GM20000 (cell line): ENCODE measurements at regions not wholly inside any gene's neighbourhood (a gene's known extent, or its start where the extent isn't known, plus 50 kb on each side); places are given as distances from the start of the nearest gene placed in this dataset.

Source experiments
- DNase-seq: peaks from one replicate; pipeline ENCODE4 v3.0.0; 2012; ENCODE audit warnings: low spot score
- TF ChIP-seq, protein P1 (sequence below): IDR thresholded peaks from 2 replicates; pipeline ENCODE4 v1.5.1; 2012; ENCODE audit warnings: mild to moderate bottlenecking, control low read depth; ENCODE audit errors: extremely low read depth, missing control alignments

DNA sequence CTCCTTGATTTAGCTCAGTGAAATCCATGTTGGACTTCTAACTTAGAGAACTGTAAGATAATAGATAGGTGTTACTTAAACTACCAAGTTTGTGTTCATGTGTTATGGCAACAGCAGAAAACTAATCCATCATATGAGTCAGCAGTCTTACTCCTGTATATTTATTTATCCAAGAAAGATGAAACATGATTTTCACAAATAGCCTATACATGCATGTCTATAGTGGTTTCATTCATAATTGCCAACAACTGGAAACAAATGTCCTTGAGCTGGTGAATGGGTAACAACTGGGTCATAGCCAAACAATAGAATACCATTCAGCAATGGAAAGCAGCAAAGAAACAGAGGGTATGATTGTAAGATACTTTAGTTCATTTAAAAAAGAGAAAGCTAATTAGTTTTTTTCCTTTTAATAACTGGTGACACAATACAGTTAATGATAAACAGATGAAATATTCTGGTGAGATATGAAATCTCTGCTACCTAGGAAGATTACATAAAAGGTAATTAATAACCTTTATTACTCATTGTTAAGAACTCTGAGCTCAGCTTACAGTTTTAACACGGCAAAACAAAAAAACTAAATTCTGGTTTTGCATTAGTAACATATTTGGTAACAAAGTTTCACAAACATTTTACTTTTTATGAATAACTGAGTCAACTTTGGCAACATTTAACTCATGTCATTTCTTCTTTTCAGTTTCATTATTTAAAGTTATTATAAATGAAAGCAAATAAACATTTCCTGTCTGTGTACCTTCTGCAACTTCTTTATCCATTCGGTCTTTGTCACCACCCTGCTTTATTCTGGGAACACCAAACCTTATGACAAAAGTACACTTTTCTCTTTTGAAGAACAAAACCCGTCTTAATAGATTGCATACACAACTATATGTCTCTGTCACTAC, 181.3 kb downstream of the LIG4 start:
- TF ChIP-seq, protein P1, sequence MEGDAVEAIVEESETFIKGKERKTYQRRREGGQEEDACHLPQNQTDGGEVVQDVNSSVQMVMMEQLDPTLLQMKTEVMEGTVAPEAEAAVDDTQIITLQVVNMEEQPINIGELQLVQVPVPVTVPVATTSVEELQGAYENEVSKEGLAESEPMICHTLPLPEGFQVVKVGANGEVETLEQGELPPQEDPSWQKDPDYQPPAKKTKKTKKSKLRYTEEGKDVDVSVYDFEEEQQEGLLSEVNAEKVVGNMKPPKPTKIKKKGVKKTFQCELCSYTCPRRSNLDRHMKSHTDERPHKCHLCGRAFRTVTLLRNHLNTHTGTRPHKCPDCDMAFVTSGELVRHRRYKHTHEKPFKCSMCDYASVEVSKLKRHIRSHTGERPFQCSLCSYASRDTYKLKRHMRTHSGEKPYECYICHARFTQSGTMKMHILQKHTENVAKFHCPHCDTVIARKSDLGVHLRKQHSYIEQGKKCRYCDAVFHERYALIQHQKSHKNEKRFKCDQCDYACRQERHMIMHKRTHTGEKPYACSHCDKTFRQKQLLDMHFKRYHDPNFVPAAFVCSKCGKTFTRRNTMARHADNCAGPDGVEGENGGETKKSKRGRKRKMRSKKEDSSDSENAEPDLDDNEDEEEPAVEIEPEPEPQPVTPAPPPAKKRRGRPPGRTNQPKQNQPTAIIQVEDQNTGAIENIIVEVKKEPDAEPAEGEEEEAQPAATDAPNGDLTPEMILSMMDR, result no peak
- DNase-seq, result no peak

DNA sequence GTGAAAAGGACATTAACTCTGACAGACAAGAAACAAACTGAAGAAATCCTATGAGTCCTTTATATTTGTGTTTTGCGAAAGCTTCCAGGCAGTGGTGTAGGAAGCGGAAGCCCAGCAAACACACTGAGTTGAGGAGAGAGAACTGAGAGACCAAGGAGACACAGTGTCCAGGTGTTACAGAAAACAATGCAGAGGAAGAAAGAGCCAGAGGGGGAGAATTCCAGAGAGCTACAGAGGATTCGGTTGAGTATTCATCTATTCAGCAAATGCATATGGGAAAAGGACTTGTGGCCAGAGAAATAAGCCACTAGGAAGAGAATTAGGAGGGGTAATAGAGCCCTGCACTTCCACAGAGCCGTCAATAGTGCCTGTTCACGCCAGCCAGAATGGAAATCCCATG, 183.5 kb downstream of the LIG4 start:
- TF ChIP-seq, protein P1, result no peak
- no peak for DNase-seq

DNA sequence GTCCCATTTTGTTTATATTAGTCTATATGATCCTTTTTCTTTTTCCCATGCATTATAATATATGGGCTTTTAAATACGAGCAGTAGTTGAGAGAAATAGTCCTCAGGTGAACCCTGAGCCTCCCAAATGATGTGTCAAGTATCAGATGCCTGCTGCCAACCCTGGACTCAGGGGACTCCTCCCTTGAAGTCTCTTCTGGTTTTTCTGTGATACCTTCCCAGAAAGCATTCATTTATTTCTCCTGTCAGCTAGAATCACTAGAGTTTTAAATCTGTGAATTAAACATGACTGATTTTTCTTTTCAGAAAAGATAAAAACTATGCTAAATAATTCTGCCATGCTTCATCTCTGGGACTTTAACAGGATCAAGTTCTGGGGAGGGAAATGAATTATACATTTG, 184.6 kb downstream of the LIG4 start:
- no peak for DNase-seq
- TF ChIP-seq, protein P1, result no peak

DNA sequence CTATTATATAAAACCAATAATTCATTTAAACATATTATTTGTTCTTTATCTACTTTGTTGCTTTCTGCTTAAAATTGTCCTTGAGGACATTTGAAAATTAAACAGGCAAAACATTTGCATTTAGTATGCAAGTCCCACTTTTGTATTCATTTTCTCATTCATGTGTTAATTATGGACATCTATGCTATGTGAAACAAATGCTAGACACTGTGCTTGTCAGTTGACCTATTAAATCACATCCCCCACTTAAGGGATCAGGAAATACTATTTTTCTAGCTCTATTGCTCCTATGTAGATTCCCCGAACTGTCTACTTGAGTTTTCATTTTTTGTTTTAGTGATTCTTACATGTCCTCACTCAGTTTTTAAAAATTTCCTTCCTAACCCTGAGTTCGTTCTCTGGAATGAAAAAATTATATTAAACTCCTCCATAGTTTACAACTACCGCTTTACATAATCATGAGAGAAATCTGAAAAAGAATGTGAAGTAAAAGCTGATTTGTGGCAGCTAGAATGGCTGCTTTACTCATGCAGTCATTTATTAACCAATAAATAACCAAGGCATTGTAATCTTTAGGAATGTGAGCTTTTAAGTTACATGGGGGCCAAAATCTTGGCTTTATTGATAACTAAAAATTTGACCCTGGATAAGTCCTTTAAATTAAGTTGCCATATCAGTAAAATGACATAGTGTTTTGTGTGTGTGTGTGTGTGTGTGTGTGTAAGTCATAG, 188.5 kb downstream of the LIG4 start:
- no peak for DNase-seq

DNA sequence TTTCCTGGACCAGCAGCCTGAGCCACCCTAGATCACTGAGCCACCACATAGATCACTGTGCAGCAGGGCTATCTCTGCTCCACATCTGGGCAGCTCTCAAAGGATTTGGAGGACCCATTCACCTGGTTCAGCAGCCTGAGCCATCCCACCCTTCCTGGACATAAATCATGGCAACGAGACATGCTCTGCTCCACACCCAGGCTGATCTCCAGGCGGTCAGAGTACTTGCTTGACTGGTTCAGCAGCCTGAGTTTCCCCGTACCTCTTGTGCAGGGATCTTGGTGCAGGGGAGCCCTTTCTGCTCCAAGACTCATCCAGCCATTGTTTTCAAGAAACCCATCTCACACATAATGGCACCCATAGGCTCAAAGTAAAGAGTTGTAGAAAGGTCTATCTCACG, 195.3 kb downstream of the LIG4 start:
- TF ChIP-seq, protein P1, result no peak
- no peak for DNase-seq

More for the DNA sequence above, 188.5 kb downstream of the LIG4 start:
- TF ChIP-seq, protein P1, result no peak

DNA sequence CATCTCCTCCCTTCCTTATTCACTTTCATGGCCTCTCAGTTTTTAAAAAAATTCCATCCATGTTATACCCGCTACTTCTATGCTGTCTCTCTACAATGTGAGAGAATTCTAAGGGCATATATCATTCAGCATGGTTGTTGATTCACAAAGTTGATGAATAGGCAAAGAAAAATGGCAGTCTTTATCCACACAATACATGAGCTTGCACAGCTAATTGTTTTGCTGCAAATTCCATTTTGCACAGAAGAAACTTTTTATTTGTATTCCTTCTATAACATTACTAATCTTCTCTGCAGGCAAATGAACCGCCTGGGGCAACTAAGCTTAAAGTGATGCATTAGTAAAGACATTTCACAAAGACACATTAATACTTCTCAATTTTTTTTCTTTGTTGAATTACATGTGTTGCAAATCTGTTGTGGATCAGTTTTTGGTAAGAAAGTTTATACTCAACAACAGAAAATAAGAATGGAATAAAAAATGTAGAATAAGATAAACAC, 196.9 kb downstream of the LIG4 start:
- no peak for DNase-seq
- TF ChIP-seq, protein P1, result no peak

DNA sequence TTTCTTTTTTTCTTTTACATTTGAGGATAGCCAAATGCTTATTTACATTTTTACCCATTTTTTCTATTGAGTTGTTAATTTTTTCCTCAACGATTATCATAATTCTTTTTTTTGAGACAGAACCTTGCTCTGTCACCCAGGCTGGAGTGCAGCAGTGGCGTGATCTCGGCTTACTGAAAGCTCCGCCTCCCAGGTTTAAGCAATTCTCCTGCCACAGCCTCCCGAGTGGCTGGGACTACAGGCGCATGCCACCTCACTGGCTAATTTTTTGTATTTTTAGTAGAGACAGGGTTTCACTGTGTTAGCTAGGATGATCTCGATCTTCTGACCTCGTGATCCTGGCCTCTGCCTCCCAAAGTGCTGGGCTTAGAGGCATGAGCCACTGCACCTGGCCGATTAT, 208.7 kb downstream of the LIG4 start:
- TF ChIP-seq, protein P1, result no peak
- no peak for DNase-seq
